HEK293T (cell line): ENCODE measurements at regions not wholly inside any gene's neighbourhood (a gene's known extent, or its start where the extent isn't known, plus 50 kb on each side); places are given as distances from the start of the nearest gene placed in this dataset.

Source experiments
- SP1 ChIP-seq: fragments of 450-650 bp; IDR thresholded peaks from 2 replicates; pipeline ENCODE4 v1.6.1; 2017
- SUZ12 ChIP-seq: fragments of 450-650 bp; IDR thresholded peaks from 2 replicates; pipeline ENCODE4 v1.6.1; 2016; ENCODE audit warnings: mild to moderate bottlenecking

- no peak for TF ChIP-seq SP1
- TF ChIP-seq SUZ12 = no peak
Measured at GRCh38 chr12:67582238-67582834, 66.2 kb upstream of the DYRK2 start.
